ENCODE measurements at regions not wholly inside any gene's neighbourhood (a gene's known extent, or its start where the extent isn't known, plus 50 kb on each side); places are given as distances from the start of the nearest gene placed in this dataset.

DNA sequence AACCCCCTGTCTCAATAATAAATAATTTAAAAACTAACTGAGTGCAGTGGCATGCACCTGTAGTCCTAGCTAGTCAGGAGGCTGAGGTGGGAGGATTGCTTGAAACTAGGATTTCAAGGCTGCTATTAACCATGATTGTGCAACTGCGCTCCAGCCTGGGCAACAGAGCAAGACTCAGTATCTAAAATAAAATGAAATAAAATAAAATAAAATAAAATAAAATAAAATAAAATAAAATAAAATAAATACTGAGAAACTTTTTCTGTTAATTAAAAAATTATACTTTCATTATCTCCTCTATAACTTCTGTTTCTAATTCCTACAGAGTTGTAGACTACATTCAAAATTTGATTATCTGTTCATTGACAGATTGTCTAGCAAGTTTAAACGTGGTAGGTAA, 999.4 kb downstream of the ANKRD7 start:
- Histone ChIP-seq H3K4me3 (ENCODE audit: low read length) (no peak overlapping the region), H3K27ac (ENCODE audit: low read length) (no peak overlapping the region), H3K9me3 (ENCODE audit: insufficient read depth, low read length) (no peaks in the 10 kb centered on the region), H3K9ac (ENCODE audit: low read length) (no peak overlapping the region), H3K36me3 (replicated peaks; ENCODE audit: low read depth, low read length) (no peaks in the 10 kb centered on the region), H2AFZ (ENCODE audit: low read depth, low read length) (no peak overlapping the region), H3K4me2 (ENCODE audit: low read length) (no peak overlapping the region), H3K4me1 (ENCODE audit: low read length) (no peaks in the 10 kb centered on the region), H4K20me1 (ENCODE audit: insufficient read depth, low read length) (no peaks in the 10 kb centered on the region), H3K27me3 (ENCODE audit: low read depth, low read length) (no peaks in the 10 kb centered on the region), H3K79me2 (ENCODE audit: low read length) (no peaks in the 10 kb centered on the region)
- no peak for TF ChIP-seq EZH2phosphoT487 (IDR thresholded peaks at IDR 0.05; ENCODE audit: low read depth)
- TF ChIP-seq, protein P1, sequence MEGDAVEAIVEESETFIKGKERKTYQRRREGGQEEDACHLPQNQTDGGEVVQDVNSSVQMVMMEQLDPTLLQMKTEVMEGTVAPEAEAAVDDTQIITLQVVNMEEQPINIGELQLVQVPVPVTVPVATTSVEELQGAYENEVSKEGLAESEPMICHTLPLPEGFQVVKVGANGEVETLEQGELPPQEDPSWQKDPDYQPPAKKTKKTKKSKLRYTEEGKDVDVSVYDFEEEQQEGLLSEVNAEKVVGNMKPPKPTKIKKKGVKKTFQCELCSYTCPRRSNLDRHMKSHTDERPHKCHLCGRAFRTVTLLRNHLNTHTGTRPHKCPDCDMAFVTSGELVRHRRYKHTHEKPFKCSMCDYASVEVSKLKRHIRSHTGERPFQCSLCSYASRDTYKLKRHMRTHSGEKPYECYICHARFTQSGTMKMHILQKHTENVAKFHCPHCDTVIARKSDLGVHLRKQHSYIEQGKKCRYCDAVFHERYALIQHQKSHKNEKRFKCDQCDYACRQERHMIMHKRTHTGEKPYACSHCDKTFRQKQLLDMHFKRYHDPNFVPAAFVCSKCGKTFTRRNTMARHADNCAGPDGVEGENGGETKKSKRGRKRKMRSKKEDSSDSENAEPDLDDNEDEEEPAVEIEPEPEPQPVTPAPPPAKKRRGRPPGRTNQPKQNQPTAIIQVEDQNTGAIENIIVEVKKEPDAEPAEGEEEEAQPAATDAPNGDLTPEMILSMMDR (IDR thresholded peaks at IDR 0.05; ENCODE audit: low read depth, low read length), result no peak

DNA sequence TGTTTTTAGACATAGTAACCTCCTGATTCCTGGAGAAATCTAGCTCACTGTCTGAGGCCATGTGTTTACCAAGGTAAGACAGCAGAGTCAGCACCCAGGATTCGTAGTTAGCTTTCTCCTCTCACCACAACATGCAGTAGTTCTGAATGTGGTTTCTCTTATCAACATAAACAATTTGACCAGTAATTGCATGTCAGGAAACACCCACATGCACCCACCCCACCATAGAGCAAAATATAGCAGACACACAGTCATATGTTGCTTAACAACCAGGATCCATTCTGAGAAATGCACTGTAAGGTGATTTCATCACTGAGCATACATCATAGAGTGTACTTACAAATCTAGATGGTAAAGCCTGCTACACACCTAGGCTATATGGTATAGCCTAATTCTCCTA, 1004.0 kb downstream of the ANKRD7 start:
- Histone ChIP-seq H3K79me2 (ENCODE audit: low read length) (no peaks in the 10 kb centered on the region), H3K27ac (ENCODE audit: low read length) (no peak overlapping the region), H3K4me1 (ENCODE audit: low read length) (no peaks in the 10 kb centered on the region), H3K4me2 (ENCODE audit: low read length) (no peak overlapping the region), H3K9me3 (ENCODE audit: insufficient read depth, low read length) (no peaks in the 10 kb centered on the region), H3K9ac (ENCODE audit: low read length) (no peak overlapping the region), H4K20me1 (ENCODE audit: insufficient read depth, low read length) (no peaks in the 10 kb centered on the region), H2AFZ (ENCODE audit: low read depth, low read length) (no peak overlapping the region), H3K27me3 (ENCODE audit: low read depth, low read length) (no peaks in the 10 kb centered on the region), H3K4me3 (ENCODE audit: low read length) (no peak overlapping the region), H3K36me3 (replicated peaks; ENCODE audit: low read depth, low read length) (no peaks in the 10 kb centered on the region)
- TF ChIP-seq, protein P1 (IDR thresholded peaks at IDR 0.05; ENCODE audit: low read depth, low read length), result no peak
- TF ChIP-seq EZH2phosphoT487 (IDR thresholded peaks at IDR 0.05; ENCODE audit: low read depth), result no peak

DNA sequence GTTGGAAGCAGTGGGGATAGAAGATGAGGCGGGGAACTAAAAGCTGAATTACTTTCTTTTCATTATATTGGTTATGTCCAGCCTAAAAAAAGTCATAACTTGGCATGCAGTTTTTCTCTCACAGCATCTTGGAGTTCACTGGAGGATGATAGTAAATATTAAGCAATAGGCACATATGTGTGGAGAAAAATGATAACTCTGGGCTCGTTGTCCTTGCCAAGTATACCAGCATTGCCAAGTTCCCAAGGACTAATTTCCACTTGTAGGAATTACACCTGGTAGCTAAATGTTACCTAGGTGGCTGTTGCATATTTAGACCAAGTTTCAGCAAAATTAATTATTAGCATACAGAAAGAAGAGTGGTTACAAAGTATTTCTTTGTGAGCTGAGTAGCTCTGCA, 1007.6 kb downstream of the ANKRD7 start:
- Histone ChIP-seq H3K9ac (ENCODE audit: low read length) (no peak overlapping the region), H3K36me3 (replicated peaks; ENCODE audit: low read depth, low read length) (no peaks in the 10 kb centered on the region), H3K9me3 (ENCODE audit: insufficient read depth, low read length) (no peaks in the 10 kb centered on the region), H3K27ac (ENCODE audit: low read length) (no peak overlapping the region), H3K27me3 (ENCODE audit: low read depth, low read length) (no peaks in the 10 kb centered on the region), H3K79me2 (ENCODE audit: low read length) (no peaks in the 10 kb centered on the region), H3K4me2 (ENCODE audit: low read length) (no peak overlapping the region), H3K4me1 (ENCODE audit: low read length) (no peaks in the 10 kb centered on the region), H2AFZ (ENCODE audit: low read depth, low read length) (no peak overlapping the region), H4K20me1 (ENCODE audit: insufficient read depth, low read length) (no peaks in the 10 kb centered on the region), H3K4me3 (ENCODE audit: low read length) (no peak overlapping the region)
- TF ChIP-seq EZH2phosphoT487 (IDR thresholded peaks at IDR 0.05; ENCODE audit: low read depth), result no peak
- TF ChIP-seq, protein P1 (IDR thresholded peaks at IDR 0.05; ENCODE audit: low read depth, low read length), result no peak

DNA sequence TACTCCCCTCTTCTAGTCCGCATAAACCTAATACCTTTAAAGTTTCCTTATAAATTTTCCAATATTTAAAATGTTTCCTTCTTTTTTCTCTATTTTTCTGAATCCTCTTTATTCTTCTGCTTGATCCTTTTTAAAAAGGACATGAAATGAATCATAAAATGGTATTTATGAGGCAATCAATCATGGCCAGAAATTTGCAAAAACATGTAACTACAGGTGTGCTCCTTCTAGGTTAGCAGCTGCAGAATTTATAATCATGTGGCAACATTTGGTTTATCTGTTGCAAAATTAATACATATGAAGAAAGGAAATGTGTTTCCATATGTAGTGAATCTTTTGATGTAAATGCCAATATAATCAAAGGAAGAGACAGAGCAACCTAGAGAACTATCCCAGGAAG, 1008.5 kb downstream of the ANKRD7 start:
- Histone ChIP-seq H3K4me2 (ENCODE audit: low read length) (no peak overlapping the region), H2AFZ (ENCODE audit: low read depth, low read length) (no peak overlapping the region), H3K27me3 (ENCODE audit: low read depth, low read length) (no peaks in the 10 kb centered on the region), H3K36me3 (replicated peaks; ENCODE audit: low read depth, low read length) (no peaks in the 10 kb centered on the region), H3K4me3 (ENCODE audit: low read length) (no peak overlapping the region), H3K79me2 (ENCODE audit: low read length) (no peaks in the 10 kb centered on the region), H3K9ac (ENCODE audit: low read length) (no peak overlapping the region), H3K9me3 (ENCODE audit: insufficient read depth, low read length) (no peaks in the 10 kb centered on the region), H3K27ac (ENCODE audit: low read length) (no peak overlapping the region), H4K20me1 (ENCODE audit: insufficient read depth, low read length) (no peaks in the 10 kb centered on the region), H3K4me1 (ENCODE audit: low read length) (no peaks in the 10 kb centered on the region)
- no peak for TF ChIP-seq EZH2phosphoT487 (IDR thresholded peaks at IDR 0.05; ENCODE audit: low read depth)
- TF ChIP-seq, protein P1 (IDR thresholded peaks at IDR 0.05; ENCODE audit: low read depth, low read length), result no peak

All from OCI-LY3 (cell line).